Activated T-cell treated with anti-CD3 and anti-CD28 coated beads, Interleukin-2, amount 50 U/mL, for 24 hours (primary cell): ENCODE measurements at regions not wholly inside any gene's neighbourhood (a gene's known extent, or its start where the extent isn't known, plus 50 kb on each side); places are given as distances from the start of the nearest gene placed in this dataset.
"Not testable (repeated sequence)": the region's sequence is repeated elsewhere in the genome, so short reads cannot be mapped to it uniquely, and the experiment has no call there.

Source experiments
- DNase-seq: peaks from one replicate; pipeline ENCODE4 v3.0.0-alpha.2; 2020
- H3K27ac Mint-ChIP-seq: 2 replicates; pipeline ENCODE4 v1.8.0; 2020; ENCODE audit warnings: mild to moderate bottlenecking, mixed read lengths
- H3K27me3 Mint-ChIP-seq: 2 replicates; pipeline ENCODE4 v1.8.0; 2020; ENCODE audit warnings: mixed read lengths
- H3K36me3 Mint-ChIP-seq: 2 replicates; pipeline ENCODE4 v1.8.0; 2020; ENCODE audit warnings: low read depth, mixed read lengths
- H3K4me1 Mint-ChIP-seq: 2 replicates; pipeline ENCODE4 v1.8.0; 2020; ENCODE audit warnings: low read depth, mixed read lengths
- H3K4me3 Mint-ChIP-seq: 2 replicates; pipeline ENCODE4 v1.8.0; 2020; ENCODE audit warnings: mild to moderate bottlenecking, moderate library complexity, mixed read lengths
- H3K9me3 Mint-ChIP-seq: 2 replicates; pipeline ENCODE4 v1.8.0; 2020; ENCODE audit warnings: mixed read lengths

- no peak for DNase-seq
- Mint-ChIP-seq H3K36me3 (no peaks in the 10 kb centered on the region), H3K9me3 (peaks cover 5% of the 10 kb centered on the region), H3K27me3 (no peaks in the 10 kb centered on the region), H3K4me3 (no peak overlapping the region), H3K4me1 (no peaks in the 10 kb centered on the region), H3K27ac (no peak overlapping the region)
Observed at GRCh38 chr18:55918444-55918843, 330.5 kb upstream of the TCF4 start.

GRCh38 chr18:55912919-55913318 lies 324.9 kb upstream of the TCF4 start:
- H3K27me3 Mint-ChIP-seq, result no peaks in the 10 kb centered on the region
- H3K36me3 Mint-ChIP-seq, result no peaks in the 10 kb centered on the region
- H3K9me3 Mint-ChIP-seq, result peaks cover 5% of the 10 kb centered on the region
- no peak overlapping the region for H3K4me3 Mint-ChIP-seq
- H3K4me1 Mint-ChIP-seq, result no peaks in the 10 kb centered on the region
- DNase-seq, result no peak
- no peak overlapping the region for H3K27ac Mint-ChIP-seq

- H3K9me3 Mint-ChIP-seq, result peaks cover under 1% of the 10 kb centered on the region
- no peaks in the 10 kb centered on the region for H3K27me3 Mint-ChIP-seq
- no peak for DNase-seq
- no peak overlapping the region for H3K4me3 Mint-ChIP-seq
- no peaks in the 10 kb centered on the region for H3K36me3 Mint-ChIP-seq
- H3K4me1 Mint-ChIP-seq, result no peaks in the 10 kb centered on the region
- H3K27ac Mint-ChIP-seq, result no peak overlapping the region
Observed at GRCh38 chr18:55912071-55912470, 324.1 kb upstream of the TCF4 start.

DNA sequence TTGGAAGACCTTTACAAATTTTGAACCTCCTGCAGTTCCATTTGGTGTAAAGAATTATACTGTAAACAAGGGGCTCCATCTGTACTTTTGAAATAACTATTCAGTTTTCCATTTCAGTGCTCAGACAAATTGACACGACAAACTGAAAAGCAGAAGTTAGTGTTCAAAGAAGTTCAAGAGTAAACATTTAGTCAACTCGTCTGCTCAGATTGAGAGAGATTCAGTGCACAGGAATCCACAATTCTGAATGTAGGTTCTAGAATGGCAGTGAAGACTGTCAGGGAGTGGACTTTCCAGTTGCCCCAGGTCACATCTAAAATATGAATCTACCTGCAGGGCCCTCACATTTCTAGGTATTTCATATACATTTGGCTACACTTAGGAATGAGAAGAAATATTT lies 322.3 kb upstream of the TCF4 start:
- no peak for DNase-seq
- H3K4me1 Mint-ChIP-seq, result no peaks in the 10 kb centered on the region

GRCh38 chr18:55908901-55909366 lies 320.9 kb upstream of the TCF4 start:
- Mint-ChIP-seq H3K4me3 (no peak overlapping the region), H3K9me3 (peaks cover 3% of the 10 kb centered on the region), H3K27me3 (no peaks in the 10 kb centered on the region)

More for the DNA sequence above, 322.3 kb upstream of the TCF4 start:
- Mint-ChIP-seq H3K4me3 (no peak overlapping the region), H3K36me3 (no peaks in the 10 kb centered on the region), H3K27ac (no peak overlapping the region), H3K9me3 (peaks cover 3% of the 10 kb centered on the region), H3K27me3 (no peaks in the 10 kb centered on the region)

DNA sequence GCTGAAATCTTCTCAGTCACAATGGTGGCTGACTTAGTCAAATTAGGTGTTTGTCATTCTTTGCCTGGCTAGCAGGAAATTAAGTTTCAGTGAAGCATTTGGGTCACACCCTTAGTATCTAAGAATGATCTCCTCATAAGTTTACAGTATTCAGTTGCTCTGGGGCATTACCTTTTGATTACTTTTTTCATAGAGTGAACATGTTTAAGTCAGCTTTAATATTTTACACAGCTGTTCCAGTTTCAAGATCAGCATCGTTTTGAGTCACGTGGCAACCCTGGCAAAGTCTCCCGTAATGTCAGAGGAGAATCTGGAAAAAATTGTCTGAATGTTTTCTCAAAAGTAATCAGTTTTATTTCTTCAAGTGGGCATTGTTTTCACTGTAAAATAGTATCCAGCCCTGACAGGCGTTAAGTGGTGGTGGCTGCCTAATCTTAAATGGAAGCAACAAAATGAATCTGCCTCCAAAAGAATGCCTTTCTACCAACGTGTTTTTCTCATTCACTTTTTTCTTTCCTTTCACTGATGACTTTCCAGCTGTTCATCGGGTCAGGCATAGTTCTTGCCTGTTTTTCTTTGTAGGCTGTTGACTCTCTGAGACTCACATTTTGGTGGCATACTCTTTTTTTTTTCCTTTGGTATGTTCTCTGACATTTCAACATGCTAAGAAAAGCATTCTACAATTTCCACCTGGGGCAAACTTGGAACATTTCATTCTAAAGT lies 319.6 kb upstream of the TCF4 start:
- Mint-ChIP-seq H3K4me3 (no peak overlapping the region), H3K4me1 (no peaks in the 10 kb centered on the region), H3K36me3 (no peaks in the 10 kb centered on the region), H3K27ac (no peak overlapping the region), H3K9me3 (peaks cover 3% of the 10 kb centered on the region), H3K27me3 (no peaks in the 10 kb centered on the region)
- no peak for DNase-seq

More at GRCh38 chr18:55908901-55909366, 320.9 kb upstream of the TCF4 start:
- Mint-ChIP-seq H3K4me1 (no peaks in the 10 kb centered on the region), H3K27ac (no peak overlapping the region), H3K36me3 (no peaks in the 10 kb centered on the region)
- DNase-seq, result no peak

- Mint-ChIP-seq H3K4me1 (no peaks in the 10 kb centered on the region), H3K36me3 (no peaks in the 10 kb centered on the region), H3K27me3 (no peaks in the 10 kb centered on the region), H3K4me3 (no peak overlapping the region), H3K27ac (no peak overlapping the region), H3K9me3 (peaks cover 3% of the 10 kb centered on the region)
- no peak for DNase-seq
Observed at GRCh38 chr18:55906536-55906935, 318.5 kb upstream of the TCF4 start.

DNA sequence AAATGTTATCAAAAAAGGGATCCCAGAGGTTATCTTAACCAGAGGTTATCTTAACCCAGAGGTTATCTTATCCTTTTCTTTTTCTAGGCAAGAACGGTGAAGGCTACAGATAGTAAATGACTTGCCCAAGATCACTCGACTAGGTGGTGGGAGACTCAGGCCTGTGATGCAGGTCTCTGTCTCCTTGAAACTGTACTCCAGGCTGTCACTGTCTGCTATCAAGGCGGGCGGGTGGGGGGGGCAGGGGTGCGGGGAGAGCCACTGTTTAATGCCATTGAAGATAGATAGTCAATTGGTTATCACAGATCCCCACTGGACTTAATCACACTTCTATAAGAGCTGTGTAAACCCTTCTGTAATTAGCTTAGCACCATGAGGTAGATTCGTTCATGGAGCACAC lies 315.9 kb upstream of the TCF4 start:
- Mint-ChIP-seq H3K27ac (no peak overlapping the region), H3K27me3 (no peaks in the 10 kb centered on the region), H3K36me3 (no peaks in the 10 kb centered on the region), H3K9me3 (peaks cover 3% of the 10 kb centered on the region), H3K4me3 (no peak overlapping the region), H3K4me1 (no peaks in the 10 kb centered on the region)
- DNase-seq, result no peak

DNA sequence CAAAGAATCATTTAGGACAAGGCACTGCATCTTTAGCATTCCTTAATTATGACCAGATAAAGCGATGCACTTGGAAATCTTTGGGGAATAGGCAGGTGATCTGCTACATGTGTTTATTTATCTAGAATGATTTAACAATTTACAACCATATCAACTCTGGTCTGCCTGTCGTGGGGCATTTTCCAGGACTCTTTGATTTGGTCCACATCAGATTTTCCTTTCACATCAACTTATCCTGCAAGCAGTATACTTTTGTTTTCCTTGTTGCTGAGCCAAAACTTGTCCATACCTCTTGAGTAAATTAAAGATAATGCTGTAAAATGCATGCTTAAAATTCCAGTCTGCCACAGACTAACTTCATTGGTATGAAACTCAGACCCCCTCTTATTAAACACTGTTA lies 312.4 kb upstream of the TCF4 start:
- H3K4me3 Mint-ChIP-seq, result no peak overlapping the region

GRCh38 chr18:55897091-55897689 lies 309.2 kb upstream of the TCF4 start:
- DNase-seq, result no peak
- Mint-ChIP-seq H3K36me3 (no peaks in the 10 kb centered on the region), H3K27ac (no peak overlapping the region), H3K4me1 (no peaks in the 10 kb centered on the region), H3K27me3 (no peaks in the 10 kb centered on the region), H3K4me3 (no peak overlapping the region), H3K9me3 (no peaks in the 10 kb centered on the region)

More for the DNA sequence above, 312.4 kb upstream of the TCF4 start:
- no peak for DNase-seq
- Mint-ChIP-seq H3K9me3 (no peaks in the 10 kb centered on the region), H3K4me1 (no peaks in the 10 kb centered on the region), H3K27ac (no peak overlapping the region), H3K36me3 (no peaks in the 10 kb centered on the region), H3K27me3 (no peaks in the 10 kb centered on the region)

DNA sequence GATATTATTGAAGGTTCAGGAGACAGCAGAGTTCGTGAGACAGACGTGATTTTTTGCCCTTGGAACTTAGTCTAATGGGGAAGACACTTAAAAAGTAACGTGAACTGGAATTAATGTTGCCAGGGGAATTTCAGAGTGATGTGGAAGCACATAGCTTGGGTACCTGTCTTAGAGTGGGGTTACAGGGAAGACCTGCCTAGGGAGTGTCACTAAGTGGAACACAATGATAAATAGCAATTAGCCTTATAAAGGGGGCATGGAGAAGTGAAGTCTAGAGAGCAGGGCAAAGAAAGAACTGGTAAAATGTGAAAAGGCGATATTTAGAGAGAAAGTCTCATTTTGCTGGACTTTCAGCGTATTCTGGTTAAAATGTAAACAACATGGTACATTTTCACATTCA lies 306.0 kb upstream of the TCF4 start:
- no peaks in the 10 kb centered on the region for H3K9me3 Mint-ChIP-seq
- no peaks in the 10 kb centered on the region for H3K36me3 Mint-ChIP-seq
- H3K27ac Mint-ChIP-seq, result no peak overlapping the region
- no peaks in the 10 kb centered on the region for H3K4me1 Mint-ChIP-seq
- no peak for DNase-seq
- no peak overlapping the region for H3K4me3 Mint-ChIP-seq
- H3K27me3 Mint-ChIP-seq, result no peaks in the 10 kb centered on the region

- not testable (repeated sequence) for H3K9me3 Mint-ChIP-seq, DNase-seq, H3K36me3 Mint-ChIP-seq
Observed at GRCh38 chr18:55892862-55893813, 305.1 kb upstream of the TCF4 start.

GRCh38 chr18:55886886-55887285 lies 298.9 kb upstream of the TCF4 start:
- H3K4me1 Mint-ChIP-seq, result no peaks in the 10 kb centered on the region
- no peak overlapping the region for H3K4me3 Mint-ChIP-seq

More at GRCh38 chr18:55892862-55893813, 305.1 kb upstream of the TCF4 start:
- H3K4me1 Mint-ChIP-seq, H3K27me3 Mint-ChIP-seq, H3K4me3 Mint-ChIP-seq, H3K27ac Mint-ChIP-seq: not testable (repeated sequence)

GRCh38 chr18:55884498-55884897 lies 296.5 kb upstream of the TCF4 start:
- Mint-ChIP-seq H3K27ac (no peak overlapping the region), H3K9me3 (peaks cover 2% of the 10 kb centered on the region), H3K36me3 (no peaks in the 10 kb centered on the region), H3K4me3 (no peak overlapping the region), H3K27me3 (no peaks in the 10 kb centered on the region), H3K4me1 (no peaks in the 10 kb centered on the region)
- DNase-seq, result no peak

More at GRCh38 chr18:55886886-55887285, 298.9 kb upstream of the TCF4 start:
- H3K36me3 Mint-ChIP-seq, result no peaks in the 10 kb centered on the region
- H3K9me3 Mint-ChIP-seq, result peaks cover 2% of the 10 kb centered on the region
- no peak for DNase-seq
- H3K27me3 Mint-ChIP-seq, result no peaks in the 10 kb centered on the region
- no peak overlapping the region for H3K27ac Mint-ChIP-seq
